SK-N-SH (cell line): ENCODE measurements at regions not wholly inside any gene's neighbourhood (a gene's known extent, or its start where the extent isn't known, plus 50 kb on each side); places are given as distances from the start of the nearest gene placed in this dataset.

Experiments
- CTCF ChIA-PET: fragments of 300-600, 350-600 bp; formaldehyde crosslinking; extraction: SDS; loops from one replicate; lab custom pipeline; 2021; lab: Yijun Ruan, JAX
- POLR2A ChIA-PET: fragments of 350-600 bp; sonication (Branson Sonifier 250); formaldehyde crosslinking; extraction: SDS; loops from one replicate; lab custom pipeline; 2020; ENCODE audit warnings: antibody characterized with exemption, inconsistent platforms; lab: Yijun Ruan, JAX
- DNase-seq: peaks from one replicate; pipeline ENCODE4 v3.0.0; 2012
- H2AFZ ChIP-seq: fragments of 200-600 bp; sonication (generic); 2 replicates; pipeline ENCODE4 v1.8.1; 2016; ENCODE audit warnings: antibody characterized with exemption, mild to moderate bottlenecking, low read depth
- H3F3A ChIP-seq: fragments of 200-600 bp; sonication (generic); replicated peaks from 2 replicates; pipeline ENCODE3; 2016; ENCODE audit warnings: antibody characterized with exemption, mild to moderate bottlenecking; ENCODE audit not compliant: insufficient read depth
- H3K27ac ChIP-seq, 2 experiments: fragments of 200-500 bp in 1 of 2; fragments of 200-600 bp in 1 of 2; sonication (Bioruptor generic) in 1 of 2; sonication (generic), shearing (Covaris generic) in 1 of 2; 2 replicates each; pipeline versions ENCODE4 v1.5.1 to v1.6.1; 2014 to 2016; ENCODE audit warnings: low read depth in 2 of 2, inconsistent platforms in 1 of 2, low read length in 1 of 2, mild to moderate bottlenecking in 1 of 2, mixed read lengths in 1 of 2
- H3K27me3 ChIP-seq: fragments of 200-600 bp; sonication (generic), shearing (Covaris generic); 2 replicates; pipeline ENCODE4 v1.6.1; 2016; ENCODE audit warnings: mixed run types; ENCODE audit not compliant: insufficient read depth
- H3K36me3 ChIP-seq, 2 experiments: fragments of 200-500 bp in 1 of 2; fragments of 200-600 bp in 1 of 2; sonication (Bioruptor generic) in 1 of 2; sonication (generic) in 1 of 2; replicated peaks in 1 of 2; 2 replicates each; pipeline versions ENCODE3 to v1.5.1; 2014 to 2016; ENCODE audit warnings: low read length in 1 of 2, mild to moderate bottlenecking in 1 of 2; ENCODE audit not compliant: insufficient read depth in 2 of 2, control insufficient read depth in 1 of 2
- H3K4me1 ChIP-seq, 2 experiments: fragments of 200-500 bp in 1 of 2; fragments of 200-600 bp in 1 of 2; sonication (Bioruptor generic) in 1 of 2; sonication (generic), shearing (Covaris generic) in 1 of 2; 2 replicates each; pipeline versions ENCODE4 v1.5.1 to v1.6.1; 2014 to 2016; ENCODE audit warnings: low read depth in 1 of 2, low read length in 1 of 2, mixed run types in 1 of 2; ENCODE audit not compliant: insufficient read depth in 2 of 2, control insufficient read depth in 1 of 2
- H3K4me2 ChIP-seq: fragments of 200-600 bp; sonication (generic), shearing (Covaris generic); 2 replicates; pipeline ENCODE4 v1.6.1; 2017; ENCODE audit warnings: mixed run types
- H3K4me3 ChIP-seq, 2 experiments: fragments of 200-500 bp in 1 of 2; fragments of 200-600 bp in 1 of 2; sonication (Bioruptor generic) in 1 of 2; sonication (generic), shearing (Covaris generic) in 1 of 2; 2 replicates each; pipeline versions ENCODE4 v1.5.1 to v1.8.1; 2014 to 2016; ENCODE audit warnings: low read depth in 2 of 2, inconsistent platforms in 1 of 2, low read length in 1 of 2, mild to moderate bottlenecking in 1 of 2, mixed read lengths in 1 of 2, moderate library complexity in 1 of 2
- H3K79me2 ChIP-seq: fragments of 200-600 bp; sonication (generic); 2 replicates; pipeline ENCODE4 v1.8.1; 2017; ENCODE audit warnings: mild to moderate bottlenecking; ENCODE audit not compliant: insufficient read depth
- H3K9ac ChIP-seq: fragments of 200-600 bp; sonication (generic); 2 replicates; pipeline ENCODE4 v1.6.1; 2017; ENCODE audit warnings: mixed run types
- H3K9me2 ChIP-seq: fragments of 200-600 bp; sonication (generic); 2 replicates; pipeline ENCODE4 v1.6.1; 2017; ENCODE audit warnings: mixed run types
- H3K9me3 ChIP-seq: fragments of 200-600 bp; sonication (generic); 2 replicates; pipeline ENCODE4 v1.6.1; 2017; ENCODE audit warnings: mixed run types, mild to moderate bottlenecking, moderate library complexity
- H4K20me1 ChIP-seq: fragments of 200-600 bp; sonication (generic); 2 replicates; pipeline ENCODE4 v1.6.1; 2017; ENCODE audit warnings: mild to moderate bottlenecking, mixed run types; ENCODE audit not compliant: insufficient read depth
- ELF1 ChIP-seq: IDR thresholded peaks from 2 replicates; pipeline ENCODE4 v1.4.0; 2012
- FOSL2 ChIP-seq: IDR thresholded peaks from 2 replicates; pipeline ENCODE4 v1.4.0; 2012; ENCODE audit warnings: low read depth, mild to moderate bottlenecking, moderate library complexity, borderline replicate concordance
- FOXM1 ChIP-seq: IDR thresholded peaks from 2 replicates; pipeline ENCODE4 v1.4.0; 2012; ENCODE audit warnings: low read depth, mild to moderate bottlenecking
- GABPA ChIP-seq: IDR thresholded peaks from 2 replicates; pipeline ENCODE4 v1.4.0; 2012; ENCODE audit warnings: low read depth, mild to moderate bottlenecking
- JUND ChIP-seq: IDR thresholded peaks from 2 replicates; pipeline ENCODE4 v1.4.0; 2012
- RAD21 ChIP-seq: IDR thresholded peaks from 2 replicates; pipeline ENCODE4 v1.6.1; 2012; ENCODE audit warnings: mild to moderate bottlenecking, low read length
- RXRA ChIP-seq: IDR thresholded peaks from 2 replicates; pipeline ENCODE4 v1.4.0; 2012; ENCODE audit warnings: low read depth, mild to moderate bottlenecking, borderline replicate concordance
- SIN3A ChIP-seq: IDR thresholded peaks from 2 replicates; pipeline ENCODE4 v1.6.1; 2012; ENCODE audit warnings: low read depth, mild to moderate bottlenecking, low read length, moderate library complexity, borderline replicate concordance
- SMC3 ChIP-seq: IDR thresholded peaks from 2 replicates; pipeline ENCODE4 v1.6.1; 2012; ENCODE audit warnings: low read depth, low read length, improper control_type of control experiment
- TEAD4 ChIP-seq: IDR thresholded peaks from 2 replicates; pipeline ENCODE4 v1.4.0; 2012; ENCODE audit warnings: mild to moderate bottlenecking, borderline replicate concordance; ENCODE audit not compliant: insufficient read depth
- WGBS: methylation state at CpG from one replicate; pipeline ENCODE4 v1.1.6; 2017; ENCODE audit warnings: low lambda C conversion rate; 5-methylcytosine and 5-hydroxymethylcytosine counted together
- TF ChIP-seq, protein P1 (sequence below): IDR thresholded peaks from 2 replicates; pipeline ENCODE4 v1.4.0; 2012; ENCODE audit warnings: low read depth, borderline replicate concordance
- TF ChIP-seq, protein P2 (sequence below): IDR thresholded peaks from 2 replicates; pipeline ENCODE4 v1.4.0; 2012; ENCODE audit warnings: low read depth
- TF ChIP-seq, protein P3 (sequence below): fragments of 150-350 bp; IDR thresholded peaks from 2 replicates; pipeline ENCODE4 v1.6.1; 2017; ENCODE audit warnings: antibody characterized with exemption, low read length, low read depth, borderline replicate concordance
- TF ChIP-seq, protein P4 (sequence below): IDR thresholded peaks from 2 replicates; pipeline ENCODE4 v1.4.0; 2012; ENCODE audit warnings: low read depth, borderline replicate concordance
- TF ChIP-seq, protein P5 (sequence below): IDR thresholded peaks from 2 replicates; pipeline ENCODE4; 2012
- TF ChIP-seq, protein P6 (sequence below): IDR thresholded peaks from 2 replicates; pipeline ENCODE4 v1.6.1; 2012; ENCODE audit warnings: mild to moderate bottlenecking, low read depth, low read length, moderate library complexity

DNA sequence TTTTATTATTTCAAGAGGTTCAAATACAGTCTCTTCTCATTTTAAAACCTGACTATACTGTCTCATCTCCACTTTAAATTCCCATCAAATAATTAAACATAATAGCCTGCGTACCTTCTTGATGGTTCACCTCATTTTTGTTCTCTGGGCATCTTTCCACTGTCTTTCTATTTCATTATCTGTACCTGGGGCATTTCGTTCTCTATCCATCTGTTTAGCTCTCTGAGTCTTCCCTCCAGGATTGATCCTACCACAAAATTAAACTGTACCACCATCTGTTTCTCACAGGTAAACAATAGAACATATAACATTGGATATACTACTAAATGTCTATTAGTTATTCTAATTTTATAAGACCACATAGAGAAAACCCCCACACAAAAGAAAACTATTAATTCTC is 1331.4 kb downstream of the NSUN3 start:
- Histone ChIP-seq H3K4me2 (no peak overlapping the region), H3K27ac (no peak overlapping the region), H3K9me2 (0 out of 2 replicates have a peak, but pooled peaks cover 5% of the 10 kb centered on the region), H3K36me3 (no peaks in the 10 kb centered on the region), H4K20me1 (no peaks in the 10 kb centered on the region), H3K9ac (no peak overlapping the region), H3K27me3 (no peaks in the 10 kb centered on the region), H3K4me3 (no peak overlapping the region), H3K9me3 (no peaks in the 10 kb centered on the region), H3K79me2 (no peaks in the 10 kb centered on the region), H3K4me1 (no peaks in the 10 kb centered on the region), H2AFZ (no peak overlapping the region), H3F3A (no peaks in the 10 kb centered on the region)
- TF ChIP-seq, protein P1, sequence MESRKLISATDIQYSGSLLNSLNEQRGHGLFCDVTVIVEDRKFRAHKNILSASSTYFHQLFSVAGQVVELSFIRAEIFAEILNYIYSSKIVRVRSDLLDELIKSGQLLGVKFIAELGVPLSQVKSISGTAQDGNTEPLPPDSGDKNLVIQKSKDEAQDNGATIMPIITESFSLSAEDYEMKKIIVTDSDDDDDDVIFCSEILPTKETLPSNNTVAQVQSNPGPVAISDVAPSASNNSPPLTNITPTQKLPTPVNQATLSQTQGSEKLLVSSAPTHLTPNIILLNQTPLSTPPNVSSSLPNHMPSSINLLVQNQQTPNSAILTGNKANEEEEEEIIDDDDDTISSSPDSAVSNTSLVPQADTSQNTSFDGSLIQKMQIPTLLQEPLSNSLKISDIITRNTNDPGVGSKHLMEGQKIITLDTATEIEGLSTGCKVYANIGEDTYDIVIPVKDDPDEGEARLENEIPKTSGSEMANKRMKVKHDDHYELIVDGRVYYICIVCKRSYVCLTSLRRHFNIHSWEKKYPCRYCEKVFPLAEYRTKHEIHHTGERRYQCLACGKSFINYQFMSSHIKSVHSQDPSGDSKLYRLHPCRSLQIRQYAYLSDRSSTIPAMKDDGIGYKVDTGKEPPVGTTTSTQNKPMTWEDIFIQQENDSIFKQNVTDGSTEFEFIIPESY: no peak
- TF ChIP-seq FOSL2: no peak
- no peak for TF ChIP-seq SIN3A
- TF ChIP-seq, protein P2, sequence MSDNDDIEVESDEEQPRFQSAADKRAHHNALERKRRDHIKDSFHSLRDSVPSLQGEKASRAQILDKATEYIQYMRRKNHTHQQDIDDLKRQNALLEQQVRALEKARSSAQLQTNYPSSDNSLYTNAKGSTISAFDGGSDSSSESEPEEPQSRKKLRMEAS: no peak
- no peak for TF ChIP-seq GABPA
- TF ChIP-seq, protein P3, sequence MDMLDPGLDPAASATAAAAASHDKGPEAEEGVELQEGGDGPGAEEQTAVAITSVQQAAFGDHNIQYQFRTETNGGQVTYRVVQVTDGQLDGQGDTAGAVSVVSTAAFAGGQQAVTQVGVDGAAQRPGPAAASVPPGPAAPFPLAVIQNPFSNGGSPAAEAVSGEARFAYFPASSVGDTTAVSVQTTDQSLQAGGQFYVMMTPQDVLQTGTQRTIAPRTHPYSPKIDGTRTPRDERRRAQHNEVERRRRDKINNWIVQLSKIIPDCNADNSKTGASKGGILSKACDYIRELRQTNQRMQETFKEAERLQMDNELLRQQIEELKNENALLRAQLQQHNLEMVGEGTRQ: no peak
- TF ChIP-seq, protein P4, sequence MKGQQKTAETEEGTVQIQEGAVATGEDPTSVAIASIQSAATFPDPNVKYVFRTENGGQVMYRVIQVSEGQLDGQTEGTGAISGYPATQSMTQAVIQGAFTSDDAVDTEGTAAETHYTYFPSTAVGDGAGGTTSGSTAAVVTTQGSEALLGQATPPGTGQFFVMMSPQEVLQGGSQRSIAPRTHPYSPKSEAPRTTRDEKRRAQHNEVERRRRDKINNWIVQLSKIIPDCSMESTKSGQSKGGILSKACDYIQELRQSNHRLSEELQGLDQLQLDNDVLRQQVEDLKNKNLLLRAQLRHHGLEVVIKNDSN: no peak
- TF ChIP-seq, protein P5, sequence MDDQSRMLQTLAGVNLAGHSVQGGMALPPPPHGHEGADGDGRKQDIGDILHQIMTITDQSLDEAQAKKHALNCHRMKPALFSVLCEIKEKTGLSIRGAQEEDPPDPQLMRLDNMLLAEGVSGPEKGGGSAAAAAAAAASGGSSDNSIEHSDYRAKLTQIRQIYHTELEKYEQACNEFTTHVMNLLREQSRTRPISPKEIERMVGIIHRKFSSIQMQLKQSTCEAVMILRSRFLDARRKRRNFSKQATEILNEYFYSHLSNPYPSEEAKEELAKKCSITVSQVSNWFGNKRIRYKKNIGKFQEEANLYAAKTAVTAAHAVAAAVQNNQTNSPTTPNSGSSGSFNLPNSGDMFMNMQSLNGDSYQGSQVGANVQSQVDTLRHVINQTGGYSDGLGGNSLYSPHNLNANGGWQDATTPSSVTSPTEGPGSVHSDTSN: no peak
- no peak for TF ChIP-seq RXRA
- no peak for TF ChIP-seq FOXM1
- TF ChIP-seq RAD21: no peak
- no peak for TF ChIP-seq TEAD4
- no peak for TF ChIP-seq ELF1
- no peak for TF ChIP-seq SMC3
- POLR2A ChIA-PET: no interaction called here
- 19% methylated on average over 2 of the region's 2 CpGs for WGBS
- CTCF ChIA-PET: no interaction called here
- DNase-seq: no peak

DNA sequence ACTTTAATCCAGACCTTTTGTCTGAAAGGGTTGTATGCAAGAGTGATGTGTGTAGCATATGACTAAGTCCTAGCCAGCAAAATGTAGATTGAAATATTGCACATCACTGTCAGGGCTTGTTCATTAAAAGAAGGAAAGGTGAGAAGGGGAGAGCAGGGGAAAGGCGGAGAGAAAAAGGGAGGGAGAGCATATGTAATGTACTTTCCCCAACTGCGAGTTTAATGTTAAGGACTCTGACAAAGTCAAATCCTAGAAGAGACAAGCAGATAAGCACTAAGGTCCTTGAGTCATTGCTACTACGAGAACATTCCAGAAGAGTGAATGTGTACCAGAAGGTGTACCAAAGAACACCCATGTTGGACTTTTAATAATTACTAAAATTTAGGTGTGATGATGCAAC is 1336.7 kb downstream of the NSUN3 start:
- H3K9me3 ChIP-seq: no peaks in the 10 kb centered on the region
- CTCF ChIA-PET: no interaction called here
- 34% methylated on average over 3 of the region's 3 CpGs for WGBS
- TF ChIP-seq, protein P6, sequence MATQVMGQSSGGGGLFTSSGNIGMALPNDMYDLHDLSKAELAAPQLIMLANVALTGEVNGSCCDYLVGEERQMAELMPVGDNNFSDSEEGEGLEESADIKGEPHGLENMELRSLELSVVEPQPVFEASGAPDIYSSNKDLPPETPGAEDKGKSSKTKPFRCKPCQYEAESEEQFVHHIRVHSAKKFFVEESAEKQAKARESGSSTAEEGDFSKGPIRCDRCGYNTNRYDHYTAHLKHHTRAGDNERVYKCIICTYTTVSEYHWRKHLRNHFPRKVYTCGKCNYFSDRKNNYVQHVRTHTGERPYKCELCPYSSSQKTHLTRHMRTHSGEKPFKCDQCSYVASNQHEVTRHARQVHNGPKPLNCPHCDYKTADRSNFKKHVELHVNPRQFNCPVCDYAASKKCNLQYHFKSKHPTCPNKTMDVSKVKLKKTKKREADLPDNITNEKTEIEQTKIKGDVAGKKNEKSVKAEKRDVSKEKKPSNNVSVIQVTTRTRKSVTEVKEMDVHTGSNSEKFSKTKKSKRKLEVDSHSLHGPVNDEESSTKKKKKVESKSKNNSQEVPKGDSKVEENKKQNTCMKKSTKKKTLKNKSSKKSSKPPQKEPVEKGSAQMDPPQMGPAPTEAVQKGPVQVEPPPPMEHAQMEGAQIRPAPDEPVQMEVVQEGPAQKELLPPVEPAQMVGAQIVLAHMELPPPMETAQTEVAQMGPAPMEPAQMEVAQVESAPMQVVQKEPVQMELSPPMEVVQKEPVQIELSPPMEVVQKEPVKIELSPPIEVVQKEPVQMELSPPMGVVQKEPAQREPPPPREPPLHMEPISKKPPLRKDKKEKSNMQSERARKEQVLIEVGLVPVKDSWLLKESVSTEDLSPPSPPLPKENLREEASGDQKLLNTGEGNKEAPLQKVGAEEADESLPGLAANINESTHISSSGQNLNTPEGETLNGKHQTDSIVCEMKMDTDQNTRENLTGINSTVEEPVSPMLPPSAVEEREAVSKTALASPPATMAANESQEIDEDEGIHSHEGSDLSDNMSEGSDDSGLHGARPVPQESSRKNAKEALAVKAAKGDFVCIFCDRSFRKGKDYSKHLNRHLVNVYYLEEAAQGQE: no peak
- no peak for TF ChIP-seq FOSL2
- TF ChIP-seq, protein P1: no peak
- TF ChIP-seq, protein P4: no peak
- TF ChIP-seq JUND: no peak

More for the DNA sequence above, 1336.7 kb downstream of the NSUN3 start:
- Histone ChIP-seq H3K27me3 (no peaks in the 10 kb centered on the region), H4K20me1 (no peaks in the 10 kb centered on the region), H3K9me2 (no peaks in the 10 kb centered on the region), H3K79me2 (no peaks in the 10 kb centered on the region), H2AFZ (no peak overlapping the region), H3K36me3 (no peaks in the 10 kb centered on the region), H3K4me2 (no peak overlapping the region), H3F3A (no peaks in the 10 kb centered on the region), H3K4me3 (no peak overlapping the region), H3K27ac (no peak overlapping the region), H3K9ac (no peak overlapping the region), H3K4me1 (no peaks in the 10 kb centered on the region)
- POLR2A ChIA-PET: no interaction called here
- DNase-seq: no peak
